Stomach smooth muscle (tissue), 2 donors: ENCODE measurements at regions not wholly inside any gene's neighbourhood (a gene's known extent, or its start where the extent isn't known, plus 50 kb on each side); places are given as distances from the start of the nearest gene placed in this dataset.

Experiments used
- H3K27ac ChIP-seq: one replicate; pipeline ENCODE4 v1.7.0; 2013; ENCODE audit warnings: mild to moderate bottlenecking, low read length, inconsistent platforms
- H3K27me3 ChIP-seq, 2 donors: one replicate each; pipeline ENCODE4 v1.7.0; 2013; ENCODE audit warnings: low read length in 2 of 2; ENCODE audit not compliant: insufficient read depth in 2 of 2, control insufficient read depth in 1 of 2
- H3K36me3 ChIP-seq, 2 donors: one replicate each; pipeline ENCODE4 v1.7.0; 2013; ENCODE audit warnings: low read length in 2 of 2; ENCODE audit not compliant: control insufficient read depth in 2 of 2, insufficient read depth in 2 of 2
- H3K4me1 ChIP-seq: one replicate; pipeline ENCODE4 v1.7.0; 2013; ENCODE audit warnings: low read length; ENCODE audit not compliant: control insufficient read depth, insufficient read depth
- H3K4me3 ChIP-seq, 2 donors: one replicate each; pipeline ENCODE4 v1.7.0; 2013; ENCODE audit warnings: low read length in 2 of 2
- H3K9ac ChIP-seq, 2 donors: one replicate each; pipeline ENCODE4 v1.7.0; 2013; ENCODE audit warnings: low read length in 2 of 2, mild to moderate bottlenecking in 1 of 2
- H3K9me3 ChIP-seq, 2 donors: one replicate each; pipeline ENCODE4 v1.7.0; 2013; ENCODE audit warnings: low read length in 2 of 2; ENCODE audit not compliant: control insufficient read depth in 2 of 2
- donor health status: healthy.
- donor health status: Pancreatic carcinoma.

- H3K9me3 ChIP-seq, result no peaks in the 10 kb centered on the region
- H3K4me3 ChIP-seq, result peak overlapping the region; percentile 3 to 53
- no peak overlapping the region for H3K27ac ChIP-seq
- H3K9ac ChIP-seq, result no peak overlapping the region
- H3K27me3 ChIP-seq, result no peaks in the 10 kb centered on the region
- no peaks in the 10 kb centered on the region for H3K4me1 ChIP-seq
- no peaks in the 10 kb centered on the region for H3K36me3 ChIP-seq
Measured at GRCh38 chr12:30064906-30065305, 281.2 kb upstream of the TMTC1 start.

GRCh38 chr12:30063435-30063945 is 279.7 kb upstream of the TMTC1 start:
- Histone ChIP-seq H3K9ac (no peak overlapping the region), H3K4me3 (no peak overlapping the region), H3K4me1 (no peaks in the 10 kb centered on the region), H3K27me3 (no peaks in the 10 kb centered on the region), H3K27ac (no peak overlapping the region), H3K36me3 (no peaks in the 10 kb centered on the region), H3K9me3 (no peaks in the 10 kb centered on the region)

DNA sequence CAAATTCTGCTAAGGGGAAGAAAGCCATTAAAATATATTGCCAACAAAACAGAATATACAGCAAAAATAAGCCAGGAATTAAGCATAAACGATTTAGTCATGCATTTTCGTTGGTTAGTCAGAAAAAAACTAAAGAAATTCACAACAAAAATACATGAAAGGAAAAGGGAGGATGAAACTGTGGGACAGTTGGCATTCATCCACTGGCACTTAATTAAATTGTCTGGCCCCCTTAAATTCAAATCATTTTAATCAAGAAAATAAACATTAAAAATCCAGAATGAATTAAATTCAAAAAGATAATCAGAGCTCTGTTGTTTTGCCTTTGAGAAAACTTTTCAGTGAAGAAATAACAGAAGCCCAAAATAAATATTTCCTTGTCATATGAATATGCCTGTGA is 264.6 kb upstream of the TMTC1 start:
- H3K27me3 ChIP-seq, result no peaks in the 10 kb centered on the region
- no peaks in the 10 kb centered on the region for H3K9me3 ChIP-seq
- H3K9ac ChIP-seq, result no peak overlapping the region
- no peaks in the 10 kb centered on the region for H3K4me1 ChIP-seq
- H3K4me3 ChIP-seq, result no peak overlapping the region
- H3K36me3 ChIP-seq, result no peaks in the 10 kb centered on the region
- H3K27ac ChIP-seq, result no peak overlapping the region

GRCh38 chr12:30047516-30048254 is 263.9 kb upstream of the TMTC1 start:
- Histone ChIP-seq H3K9me3 (no peaks in the 10 kb centered on the region), H3K4me3 (no peak overlapping the region), H3K27me3 (no peaks in the 10 kb centered on the region), H3K4me1 (no peaks in the 10 kb centered on the region), H3K36me3 (no peaks in the 10 kb centered on the region), H3K27ac (no peak overlapping the region), H3K9ac (no peak overlapping the region)

GRCh38 chr12:30046376-30046775 is 262.6 kb upstream of the TMTC1 start:
- no peaks in the 10 kb centered on the region for H3K4me1 ChIP-seq
- no peak overlapping the region for H3K4me3 ChIP-seq
- no peak overlapping the region for H3K27ac ChIP-seq
- H3K9ac ChIP-seq, result no peak overlapping the region
- H3K36me3 ChIP-seq, result no peaks in the 10 kb centered on the region
- no peaks in the 10 kb centered on the region for H3K27me3 ChIP-seq
- no peaks in the 10 kb centered on the region for H3K9me3 ChIP-seq

DNA sequence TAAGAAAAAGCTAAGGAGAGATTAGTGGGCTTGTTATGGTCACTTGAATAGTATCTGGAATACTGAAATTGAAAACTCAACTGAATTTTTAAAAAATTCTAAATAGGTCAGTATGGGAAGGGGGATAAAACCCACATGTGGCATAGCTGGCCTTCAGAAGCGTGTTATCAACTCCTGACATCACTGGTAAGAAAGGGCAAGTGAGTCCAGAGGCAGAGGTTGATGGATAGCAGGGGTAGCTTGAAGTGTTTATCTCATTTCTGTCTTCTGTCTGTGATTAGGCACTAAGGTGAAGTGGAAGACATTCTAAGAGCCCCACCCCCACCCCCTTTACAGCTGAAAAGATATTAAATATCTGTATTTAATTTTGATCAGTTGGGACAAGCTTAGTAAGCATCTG is 261.4 kb upstream of the TMTC1 start:
- H3K9me3 ChIP-seq, result no peaks in the 10 kb centered on the region
- no peak overlapping the region for H3K9ac ChIP-seq
- no peak overlapping the region for H3K27ac ChIP-seq
- no peaks in the 10 kb centered on the region for H3K36me3 ChIP-seq
- no peak overlapping the region for H3K4me3 ChIP-seq
- no peaks in the 10 kb centered on the region for H3K27me3 ChIP-seq
- H3K4me1 ChIP-seq, result no peaks in the 10 kb centered on the region

DNA sequence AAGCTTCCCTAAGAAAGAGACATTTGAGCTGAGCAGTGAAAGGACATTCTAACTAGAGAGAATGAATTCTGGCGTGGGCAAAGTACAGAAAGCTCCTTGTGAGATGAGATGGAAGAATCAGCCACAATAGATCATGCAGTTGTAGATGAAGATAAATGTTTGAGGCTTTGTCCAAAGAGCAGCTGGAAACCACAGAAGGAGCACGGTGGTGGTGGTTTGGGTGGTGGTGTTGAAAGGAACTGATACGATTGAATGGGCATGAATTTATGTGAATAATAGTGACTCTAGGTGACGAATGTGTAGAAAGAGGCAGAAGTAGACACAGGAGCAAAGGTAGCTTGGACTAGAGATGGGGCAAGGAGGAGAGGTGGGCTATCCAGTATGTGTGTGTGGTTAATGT is 260.5 kb upstream of the TMTC1 start:
- Histone ChIP-seq H3K27ac (no peak overlapping the region), H3K36me3 (no peaks in the 10 kb centered on the region), H3K9ac (no peak overlapping the region), H3K4me1 (no peaks in the 10 kb centered on the region), H3K4me3 (no peak overlapping the region), H3K27me3 (no peaks in the 10 kb centered on the region), H3K9me3 (no peaks in the 10 kb centered on the region)

- Histone ChIP-seq H3K9me3 (no peaks in the 10 kb centered on the region), H3K27ac (no peak overlapping the region), H3K36me3 (no peaks in the 10 kb centered on the region), H3K9ac (no peak overlapping the region), H3K4me3 (no peak overlapping the region), H3K27me3 (no peaks in the 10 kb centered on the region), H3K4me1 (no peaks in the 10 kb centered on the region)
Measured at GRCh38 chr12:30043151-30043847, 259.6 kb upstream of the TMTC1 start.

GRCh38 chr12:30041096-30041495 is 257.4 kb upstream of the TMTC1 start:
- H3K36me3 ChIP-seq, result no peaks in the 10 kb centered on the region
- H3K9ac ChIP-seq, result no peak overlapping the region
- H3K27ac ChIP-seq, result no peak overlapping the region
- H3K9me3 ChIP-seq, result no peaks in the 10 kb centered on the region
- H3K27me3 ChIP-seq, result no peaks in the 10 kb centered on the region
- no peak overlapping the region for H3K4me3 ChIP-seq
- no peaks in the 10 kb centered on the region for H3K4me1 ChIP-seq

GRCh38 chr12:30030693-30031374 is 247.1 kb upstream of the TMTC1 start:
- Histone ChIP-seq H3K27ac (no peak overlapping the region), H3K4me3 (no peak overlapping the region), H3K9ac (no peak overlapping the region), H3K4me1 (no peaks in the 10 kb centered on the region), H3K27me3 (no peaks in the 10 kb centered on the region), H3K9me3 (no peaks in the 10 kb centered on the region), H3K36me3 (no peaks in the 10 kb centered on the region)
